H9 (cell line): ENCODE measurements at regions not wholly inside any gene's neighbourhood (a gene's known extent, or its start where the extent isn't known, plus 50 kb on each side); places are given as distances from the start of the nearest gene placed in this dataset.
"Not testable (repeated sequence)": the region's sequence is repeated elsewhere in the genome, so short reads cannot be mapped to it uniquely, and the experiment has no call there.

ENCODE experiments used
- DNase-seq: peaks from one replicate; pipeline ENCODE4 v3.0.0-alpha.2; 2017
- H2AFZ ChIP-seq: one replicate; pipeline ENCODE4 v1.6.1; 2013; ENCODE audit warnings: mild to moderate bottlenecking, low read length, control low read depth, moderate library complexity
- H2AK5ac ChIP-seq: 2 replicates; pipeline ENCODE4 v1.6.1; 2013; ENCODE audit warnings: low read length, control low read depth, mixed read lengths; ENCODE audit not compliant: insufficient read length
- H2BK120ac ChIP-seq: one replicate; pipeline ENCODE4 v1.6.1; 2013; ENCODE audit warnings: low read depth, mild to moderate bottlenecking, low read length, control low read depth, inconsistent platforms; ENCODE audit not compliant: poor library complexity, severe bottlenecking
- H2BK12ac ChIP-seq: 2 replicates; pipeline ENCODE4 v1.6.1; 2013; ENCODE audit warnings: low read length, control low read depth, mixed read lengths, low read depth; ENCODE audit not compliant: insufficient read length
- H2BK15ac ChIP-seq: 2 replicates; pipeline ENCODE4 v1.6.1; 2013; ENCODE audit warnings: low read depth, low read length, control low read depth
- H2BK20ac ChIP-seq: one replicate; pipeline ENCODE4 v1.6.1; 2013; ENCODE audit warnings: low read depth, mild to moderate bottlenecking, low read length, control low read depth, inconsistent platforms; ENCODE audit not compliant: poor library complexity, severe bottlenecking
- H2BK5ac ChIP-seq: 2 replicates; pipeline ENCODE4 v1.6.1; 2013; ENCODE audit warnings: low read length, control low read depth, mixed read lengths; ENCODE audit not compliant: insufficient read length
- H3K14ac ChIP-seq: 2 replicates; pipeline ENCODE4 v1.6.1; 2013; ENCODE audit warnings: low read length, control low read depth; ENCODE audit not compliant: insufficient read depth
- H3K18ac ChIP-seq: 2 replicates; pipeline ENCODE4 v1.6.1; 2013; ENCODE audit warnings: low read depth, mild to moderate bottlenecking, mixed read lengths, low read length, control low read depth; ENCODE audit not compliant: insufficient read length
- H3K23ac ChIP-seq: 2 replicates; pipeline ENCODE4 v1.6.1; 2013; ENCODE audit warnings: low read length, control low read depth, mixed read lengths, low read depth; ENCODE audit not compliant: insufficient read length
- H3K23me2 ChIP-seq: 2 replicates; pipeline ENCODE4 v1.6.1; 2013; ENCODE audit warnings: low read depth, mild to moderate bottlenecking, mixed read lengths, low read length, control low read depth; ENCODE audit not compliant: insufficient read length, poor library complexity, severe bottlenecking
- H3K27ac ChIP-seq: 2 replicates; pipeline ENCODE4 v1.5.1; 2013; ENCODE audit warnings: low read length, control low read depth, mixed read lengths, low read depth; ENCODE audit not compliant: insufficient read length
- H3K27me3 ChIP-seq: 2 replicates; pipeline ENCODE4 v1.6.1; 2013; ENCODE audit warnings: low read length, control low read depth, inconsistent platforms; ENCODE audit not compliant: insufficient read depth
- H3K4ac ChIP-seq: 2 replicates; pipeline ENCODE4 v1.6.1; 2013; ENCODE audit warnings: low read depth, mild to moderate bottlenecking, control low read depth, inconsistent platforms, low read length, moderate library complexity
- H3K4me1 ChIP-seq: 2 replicates; pipeline ENCODE4 v1.6.1; 2013; ENCODE audit warnings: low read length, control low read depth, inconsistent platforms; ENCODE audit not compliant: insufficient read depth
- H3K4me2 ChIP-seq: 2 replicates; pipeline ENCODE4 v1.6.1; 2013; ENCODE audit warnings: low read length, control low read depth, mixed read lengths; ENCODE audit not compliant: insufficient read length, insufficient read depth
- H3K56ac ChIP-seq: 2 replicates; pipeline ENCODE4 v1.6.1; 2013; ENCODE audit warnings: low read depth, mild to moderate bottlenecking, mixed read lengths, low read length, control low read depth; ENCODE audit not compliant: insufficient read length
- H3K79me1 ChIP-seq: 2 replicates; pipeline ENCODE4 v1.6.1; 2013; ENCODE audit warnings: low read depth, mild to moderate bottlenecking, moderate library complexity, low read length, control low read depth, inconsistent platforms; ENCODE audit not compliant: insufficient read depth, poor library complexity, severe bottlenecking
- H3K79me2 ChIP-seq: 2 replicates; pipeline ENCODE4 v1.6.1; 2013; ENCODE audit warnings: low read length, control low read depth, inconsistent platforms; ENCODE audit not compliant: insufficient read depth
- H3K9ac ChIP-seq: 2 replicates; pipeline ENCODE4 v1.6.1; 2013; ENCODE audit warnings: low read length, control low read depth, mixed read lengths; ENCODE audit not compliant: insufficient read length; ENCODE audit errors: extremely low read depth
- H3K9me3 ChIP-seq: one replicate; pipeline ENCODE4 v1.6.1; 2013; ENCODE audit warnings: low read depth, low read length, inconsistent platforms; ENCODE audit not compliant: control insufficient read depth
- H3T11ph ChIP-seq: one replicate; pipeline ENCODE4 v1.6.1; 2013; ENCODE audit warnings: mild to moderate bottlenecking, low read length, control low read depth, inconsistent platforms
- H4K20me1 ChIP-seq: one replicate; pipeline ENCODE4 v1.6.1; 2013; ENCODE audit not compliant: control insufficient read depth, insufficient read length, insufficient read depth
- H4K5ac ChIP-seq: 2 replicates; pipeline ENCODE4 v1.6.1; 2013; ENCODE audit warnings: low read depth, mild to moderate bottlenecking, mixed read lengths, low read length, control low read depth; ENCODE audit not compliant: insufficient read length
- H4K8ac ChIP-seq: replicated peaks from 2 replicates; pipeline ENCODE4 v1.6.1; 2013; ENCODE audit warnings: low read length, control low read depth, mixed read lengths, low read depth; ENCODE audit not compliant: insufficient read length
- H4K91ac ChIP-seq: 2 replicates; pipeline ENCODE4 v1.6.1; 2013; ENCODE audit warnings: low read depth, mild to moderate bottlenecking, moderate library complexity, mixed read lengths, low read length, control low read depth; ENCODE audit not compliant: insufficient read length
- H3K27ac Mint-ChIP-seq, 3 experiments: 2 replicates in 2 of 3; 3 replicates in 1 of 3; pipeline ENCODE4 v1.8.0; 2020 to 2021; ENCODE audit warnings: mixed read lengths in 3 of 3, mild to moderate bottlenecking in 1 of 3, moderate library complexity in 1 of 3
- H3K27me3 Mint-ChIP-seq: 2 replicates; pipeline ENCODE4 v1.8.0; 2021; ENCODE audit warnings: low read depth, mild to moderate bottlenecking, moderate library complexity, mixed read lengths
- H3K36me3 Mint-ChIP-seq, 3 experiments: 2 replicates in 2 of 3; 3 replicates in 1 of 3; pipeline ENCODE4 v1.8.0; 2020 to 2021; ENCODE audit warnings: low read depth in 3 of 3, mixed read lengths in 3 of 3; ENCODE audit not compliant: insufficient read depth in 1 of 3
- H3K4me1 Mint-ChIP-seq, 2 experiments: 2 replicates each; pipeline ENCODE4 v1.8.0; 2020; ENCODE audit warnings: mixed read lengths in 2 of 2
- H3K4me3 Mint-ChIP-seq, 2 experiments: 2 replicates in 1 of 2; 3 replicates in 1 of 2; pipeline ENCODE4 v1.8.0; 2020 to 2021; ENCODE audit warnings: mild to moderate bottlenecking in 2 of 2, mixed read lengths in 2 of 2, moderate library complexity in 1 of 2
- H3K9me3 Mint-ChIP-seq, 2 experiments: 2 replicates in 1 of 2; 3 replicates in 1 of 2; pipeline ENCODE4 v1.8.0; 2020; ENCODE audit warnings: mild to moderate bottlenecking in 2 of 2, mixed read lengths in 2 of 2, moderate library complexity in 1 of 2
- CTCF ChIP-seq: fragments of 200-600 bp; sonication (generic); conservative IDR thresholded peaks from 3 replicates; pipeline ENCODE4 v1.8.0; 2021; ENCODE audit warnings: antibody characterized with exemption, mild to moderate bottlenecking
- WGBS: extraction: QIAGEN DNeasy Blood & Tissue Kit; methylation state at CpG from one replicate; pipeline ENCODE4 v1.1.7; 2013; ENCODE audit warnings: missing lambda C conversion rate, low lambda C conversion rate, mixed read lengths; ENCODE audit not compliant: insufficient read length; ENCODE audit errors: extremely low coverage; 5-methylcytosine and 5-hydroxymethylcytosine counted together

GRCh38 chr1:187605736-187606135 is 777.0 kb downstream of the PLA2G4A start:
- H2AFZ ChIP-seq = no peak overlapping the region
- no peak overlapping the region for H3K27ac ChIP-seq
- H3K18ac ChIP-seq = no peak overlapping the region
- H2BK12ac ChIP-seq = no peak overlapping the region
- H3K4me1 Mint-ChIP-seq = peaks cover 14 to 17% of the 10 kb centered on the region in 2 experiments
- no peak overlapping the region for H2BK20ac ChIP-seq
- H3K23ac ChIP-seq = no peak overlapping the region
- H2BK15ac ChIP-seq = no peak overlapping the region
- no peaks in the 10 kb centered on the region; the same call in 1 of the 2 replicates for H3K27me3 Mint-ChIP-seq
- H3K36me3 Mint-ChIP-seq = peaks cover 13 to 22% (median 15%) of the 10 kb centered on the region in 3 experiments
- H3K79me2 ChIP-seq = no peaks in the 10 kb centered on the region
- no peak overlapping the region for H2BK120ac ChIP-seq
- no peak overlapping the region for H3K4me2 ChIP-seq
- H3K27ac Mint-ChIP-seq = peak overlapping the region; percentile 6 to 54 (median 29); a peak in 6 of 7 replicates
- no peaks in the 10 kb centered on the region for H4K20me1 ChIP-seq
- H3K4ac ChIP-seq = no peak overlapping the region
- H3K23me2 ChIP-seq = no peaks in the 10 kb centered on the region
- H3K4me1 ChIP-seq = no peaks in the 10 kb centered on the region
- no peak for TF ChIP-seq CTCF
- DNase-seq = no peak
- H3K9me3 ChIP-seq = no peaks in the 10 kb centered on the region
- H2BK5ac ChIP-seq = no peak overlapping the region
- H3K56ac ChIP-seq = no peak overlapping the region
- H3K14ac ChIP-seq = no peak overlapping the region
- H3K9me3 Mint-ChIP-seq = peaks cover 10 to 15% of the 10 kb centered on the region in 2 experiments
- no peak overlapping the region for H4K8ac ChIP-seq
- H3K9ac ChIP-seq = no peak overlapping the region
- H4K91ac ChIP-seq = no peak overlapping the region
- H2AK5ac ChIP-seq = no peak overlapping the region
- no peak overlapping the region for H3K4me3 Mint-ChIP-seq
- no peaks in the 10 kb centered on the region for H3K79me1 ChIP-seq
- H3K27me3 ChIP-seq = no peaks in the 10 kb centered on the region
- H4K5ac ChIP-seq = no peak overlapping the region
- H3T11ph ChIP-seq = no peak overlapping the region

DNA sequence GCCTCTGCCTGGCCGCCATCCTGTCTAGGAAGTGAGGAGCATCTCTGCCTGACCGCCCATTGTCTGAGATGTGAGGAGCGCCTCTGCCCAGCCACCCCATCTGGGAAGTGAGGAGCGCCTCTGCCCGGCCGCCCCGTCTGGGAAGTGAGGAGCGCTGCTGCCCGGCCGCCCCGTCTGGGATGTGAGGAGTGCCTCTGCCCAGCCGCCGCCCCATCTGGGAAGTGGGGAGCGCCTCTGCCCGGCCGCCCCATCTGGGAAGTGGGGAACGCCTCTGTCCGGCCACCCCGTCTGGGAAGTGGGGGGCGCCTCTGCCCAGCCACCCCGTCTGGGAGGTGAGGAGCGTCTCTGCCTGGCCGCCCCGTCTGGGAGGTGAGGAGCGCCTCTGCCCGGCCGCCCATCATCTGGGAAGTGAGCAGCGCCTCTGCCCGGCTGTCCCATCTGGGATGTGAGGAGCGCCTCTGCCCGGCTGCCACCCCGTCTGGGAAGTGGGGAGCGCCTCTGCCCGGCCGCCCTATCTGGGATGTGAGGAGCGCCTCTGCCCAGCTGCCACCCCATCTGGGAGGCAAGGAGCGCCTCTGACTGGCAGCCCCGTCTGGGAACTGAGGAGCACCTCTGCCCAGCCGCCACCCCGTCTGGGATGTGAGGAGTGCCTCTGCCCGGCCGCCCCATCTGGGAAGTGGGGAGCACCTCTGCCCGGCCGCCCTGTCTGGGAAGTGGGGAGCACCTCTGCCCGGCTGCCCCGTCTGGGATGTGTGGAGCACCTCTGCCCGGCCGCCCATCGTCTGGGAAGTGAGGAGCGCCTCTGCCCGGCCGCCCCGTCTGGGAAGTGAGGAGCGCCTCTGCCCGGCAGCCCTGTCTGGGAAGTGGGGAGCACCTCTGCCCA is 787.3 kb downstream of the PLA2G4A start:
- not testable (repeated sequence) for H3K27me3 Mint-ChIP-seq, H2BK20ac ChIP-seq, H2AFZ ChIP-seq, H3K18ac ChIP-seq, H3K4me2 ChIP-seq, H3K4me1 ChIP-seq, H3K4me1 Mint-ChIP-seq, H3K27ac ChIP-seq, H4K5ac ChIP-seq, H2BK12ac ChIP-seq, H3K23me2 ChIP-seq, H2BK15ac ChIP-seq, H3T11ph ChIP-seq, H3K56ac ChIP-seq, H2AK5ac ChIP-seq, H3K27ac Mint-ChIP-seq, H4K20me1 ChIP-seq, H3K9ac ChIP-seq, H2BK120ac ChIP-seq, H3K14ac ChIP-seq, H3K4ac ChIP-seq, H3K79me1 ChIP-seq, H2BK5ac ChIP-seq, H3K27me3 ChIP-seq, H3K4me3 Mint-ChIP-seq, H4K8ac ChIP-seq, H3K79me2 ChIP-seq, H4K91ac ChIP-seq, DNase-seq, H3K23ac ChIP-seq
- WGBS = no CpG with 5 or more reads among the region's 55 CpGs
- Mint-ChIP-seq H3K9me3 (peaks cover 35 to 42% of the 10 kb centered on the region in 2 experiments), H3K36me3 (peaks cover 29 to 34% (median 30%) of the 10 kb centered on the region in 3 experiments)
- H3K9me3 ChIP-seq = peaks cover 13% of the 10 kb centered on the region
